A549 (cell line): ENCODE measurements at regions not wholly inside any gene's neighbourhood (a gene's known extent, or its start where the extent isn't known, plus 50 kb on each side); places are given as distances from the start of the nearest gene placed in this dataset.

Experiments used
- CHD4 ChIP-seq: fragments of 200-600 bp; sonication (generic); IDR thresholded peaks from 2 replicates; pipeline ENCODE4 v1.6.1; 2016; ENCODE audit warnings: antibody characterized with exemption, mild to moderate bottlenecking, borderline replicate concordance
- HDAC2 ChIP-seq: fragments of 200-600 bp; sonication (generic); IDR thresholded peaks from 2 replicates; pipeline ENCODE4 v1.6.1; 2016
- HOXA7 ChIP-seq: fragments of 250-450 bp; sonication (Bioruptor Pico); IDR thresholded peaks from 2 replicates; pipeline ENCODE4 v1.5.0; 2020; ENCODE audit warnings: mild to moderate bottlenecking, moderate library complexity
- JUN ChIP-seq, 2 experiments: fragments of >200 bp; sonication (Bioruptor Twin); formaldehyde crosslinking; IDR thresholded peaks; 2 replicates in 1 of 2; 3 replicates in 1 of 2; pipeline ENCODE4 v1.6.1; 2016 to 2017
- NFE2L2 ChIP-seq: fragments of 150-350 bp; conservative IDR thresholded peaks from 2 replicates; pipeline ENCODE4 v1.6.1; 2014; ENCODE audit warnings: low read length
- NR3C1 ChIP-seq: fragments of >200 bp; sonication (Bioruptor Twin); formaldehyde crosslinking; IDR thresholded peaks from 3 replicates; pipeline ENCODE4 v1.6.1; 2017
- PBX3 ChIP-seq: IDR thresholded peaks from 2 replicates; pipeline ENCODE4 v1.6.1; 2012
- POLR2A ChIP-seq: IDR thresholded peaks from 2 replicates; pipeline ENCODE4 v1.6.1; 2012; ENCODE audit warnings: mild to moderate bottlenecking, low read length
- TF ChIP-seq, protein P1 (sequence below): fragments of >200 bp; sonication (Bioruptor Twin); formaldehyde crosslinking; IDR thresholded peaks from 3 replicates; pipeline ENCODE4 v1.5.1; 2016
- TF ChIP-seq, protein P2 (sequence below): fragments of 450-650 bp; IDR thresholded peaks from 2 replicates; pipeline ENCODE4 v1.6.1; 2014; ENCODE audit warnings: antibody characterized with exemption

DNA sequence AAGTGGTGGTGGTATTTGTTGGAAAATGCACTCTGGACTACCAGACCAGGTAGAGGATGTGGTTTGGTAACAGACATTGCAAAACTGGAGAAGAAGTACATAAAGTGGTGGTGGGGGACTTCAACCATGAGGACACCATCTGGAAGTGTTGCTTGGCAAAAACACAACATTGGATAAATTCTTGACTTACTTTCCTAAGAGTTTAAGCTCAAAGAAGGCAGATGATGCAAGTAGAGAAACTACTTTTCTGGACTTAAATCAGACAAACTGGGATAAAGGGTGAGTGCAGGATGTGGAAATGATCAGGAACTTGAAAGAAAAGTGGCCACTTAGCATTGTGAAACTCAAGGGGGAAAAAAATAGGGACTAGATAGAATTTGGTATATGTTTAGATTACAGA, 487.4 kb downstream of the ZEB2 start:
- TF ChIP-seq POLR2A (no peak), PBX3 (no peak), JUN (IDR thresholded peaks at IDR 0.05) (no peak), NFE2L2 (no peak), NR3C1 (no peak), HOXA7 (CRISPR knock-in tag) (no peak), HDAC2 (no peak), CHD4 (no peak)
- TF ChIP-seq, protein P1, sequence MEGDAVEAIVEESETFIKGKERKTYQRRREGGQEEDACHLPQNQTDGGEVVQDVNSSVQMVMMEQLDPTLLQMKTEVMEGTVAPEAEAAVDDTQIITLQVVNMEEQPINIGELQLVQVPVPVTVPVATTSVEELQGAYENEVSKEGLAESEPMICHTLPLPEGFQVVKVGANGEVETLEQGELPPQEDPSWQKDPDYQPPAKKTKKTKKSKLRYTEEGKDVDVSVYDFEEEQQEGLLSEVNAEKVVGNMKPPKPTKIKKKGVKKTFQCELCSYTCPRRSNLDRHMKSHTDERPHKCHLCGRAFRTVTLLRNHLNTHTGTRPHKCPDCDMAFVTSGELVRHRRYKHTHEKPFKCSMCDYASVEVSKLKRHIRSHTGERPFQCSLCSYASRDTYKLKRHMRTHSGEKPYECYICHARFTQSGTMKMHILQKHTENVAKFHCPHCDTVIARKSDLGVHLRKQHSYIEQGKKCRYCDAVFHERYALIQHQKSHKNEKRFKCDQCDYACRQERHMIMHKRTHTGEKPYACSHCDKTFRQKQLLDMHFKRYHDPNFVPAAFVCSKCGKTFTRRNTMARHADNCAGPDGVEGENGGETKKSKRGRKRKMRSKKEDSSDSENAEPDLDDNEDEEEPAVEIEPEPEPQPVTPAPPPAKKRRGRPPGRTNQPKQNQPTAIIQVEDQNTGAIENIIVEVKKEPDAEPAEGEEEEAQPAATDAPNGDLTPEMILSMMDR: no peak
- TF ChIP-seq, protein P2, sequence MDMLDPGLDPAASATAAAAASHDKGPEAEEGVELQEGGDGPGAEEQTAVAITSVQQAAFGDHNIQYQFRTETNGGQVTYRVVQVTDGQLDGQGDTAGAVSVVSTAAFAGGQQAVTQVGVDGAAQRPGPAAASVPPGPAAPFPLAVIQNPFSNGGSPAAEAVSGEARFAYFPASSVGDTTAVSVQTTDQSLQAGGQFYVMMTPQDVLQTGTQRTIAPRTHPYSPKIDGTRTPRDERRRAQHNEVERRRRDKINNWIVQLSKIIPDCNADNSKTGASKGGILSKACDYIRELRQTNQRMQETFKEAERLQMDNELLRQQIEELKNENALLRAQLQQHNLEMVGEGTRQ: no peak
